Large intestine (tissue), 3 donors: ENCODE measurements at regions not wholly inside any gene's neighbourhood (a gene's known extent, or its start where the extent isn't known, plus 50 kb on each side); places are given as distances from the start of the nearest gene placed in this dataset.

Experiments
- DNase-seq, 2 donors: peaks; one replicate each; pipeline versions ENCODE4 v3.0.0 to v3.0.0-alpha.2; 2013
- H3K27ac ChIP-seq: one replicate; pipeline ENCODE4 v1.5.1; 2013; ENCODE audit warnings: low read length
- H3K27me3 ChIP-seq: 2 replicates; pipeline ENCODE4 v1.6.1; 2013; ENCODE audit warnings: low read length; ENCODE audit not compliant: control insufficient read depth, insufficient read depth
- H3K36me3 ChIP-seq: 2 replicates; pipeline ENCODE4 v1.6.1; 2013; ENCODE audit warnings: low read length; ENCODE audit not compliant: control insufficient read depth, insufficient read depth
- H3K4me1 ChIP-seq: one replicate; pipeline ENCODE4 v1.6.1; 2013; ENCODE audit warnings: low read length; ENCODE audit not compliant: control insufficient read depth, insufficient read depth
- H3K4me3 ChIP-seq: one replicate; pipeline ENCODE4 v1.5.1; 2013; ENCODE audit warnings: low read length
- H3K9me3 ChIP-seq: one replicate; pipeline ENCODE4 v1.6.1; 2013; ENCODE audit warnings: mild to moderate bottlenecking, low read depth, low read length, moderate library complexity; ENCODE audit not compliant: control insufficient read depth
- WGBS: methylation state at CpG from one replicate; pipeline ENCODE4 v1.1.5; 2013; ENCODE audit warnings: low lambda C conversion rate; ENCODE audit not compliant: insufficient coverage; 5-methylcytosine and 5-hydroxymethylcytosine counted together

DNA sequence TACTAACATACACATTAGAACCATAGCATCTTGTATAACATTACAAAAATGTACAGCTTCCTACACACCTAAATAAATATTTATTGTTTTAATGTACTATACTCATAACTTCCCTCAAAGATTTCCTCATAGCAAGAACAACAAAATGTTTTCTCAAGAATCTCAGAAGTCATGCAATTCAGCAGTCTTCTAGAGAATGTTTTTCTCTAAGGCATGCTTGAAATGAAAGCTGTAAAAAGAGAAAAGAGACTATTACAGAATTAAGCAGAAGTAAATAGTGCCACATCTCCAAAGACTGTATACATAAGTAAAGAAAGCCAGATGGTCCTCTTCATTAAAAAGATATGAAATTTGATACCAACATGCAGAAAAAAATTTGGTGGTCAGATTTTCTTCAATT, 672.2 kb downstream of the EPM2A start:
- H3K4me1 ChIP-seq, result no peaks in the 10 kb centered on the region
- DNase-seq, result no peak

DNA sequence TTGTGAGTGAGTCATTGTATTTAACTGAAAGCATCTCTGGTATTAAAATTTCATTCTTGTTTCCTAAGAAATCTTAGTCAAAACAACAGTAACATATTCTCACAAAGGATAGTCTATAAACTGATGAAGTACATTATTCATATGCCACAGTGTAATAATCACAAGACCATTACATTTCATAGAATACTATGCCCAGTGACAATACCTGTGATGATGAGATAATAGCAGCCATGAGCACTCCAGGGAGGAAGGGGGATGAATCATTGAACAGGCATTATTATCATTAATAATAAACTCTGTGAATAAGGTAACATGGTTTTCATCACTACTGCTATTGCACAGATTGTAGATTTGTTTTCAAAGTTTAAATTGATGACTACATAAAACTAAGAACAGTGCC, 667.9 kb downstream of the EPM2A start:
- no peak for DNase-seq
- H3K9me3 ChIP-seq, result no peaks in the 10 kb centered on the region
- no peak overlapping the region for H3K27ac ChIP-seq
- H3K36me3 ChIP-seq, result no peaks in the 10 kb centered on the region
- no peaks in the 10 kb centered on the region for H3K27me3 ChIP-seq
- no peaks in the 10 kb centered on the region for H3K4me1 ChIP-seq
- H3K4me3 ChIP-seq, result no peak overlapping the region

More for the DNA sequence above, 672.2 kb downstream of the EPM2A start:
- no peaks in the 10 kb centered on the region for H3K36me3 ChIP-seq
- no peaks in the 10 kb centered on the region for H3K27me3 ChIP-seq
- no peak overlapping the region for H3K27ac ChIP-seq
- no peaks in the 10 kb centered on the region for H3K9me3 ChIP-seq
- H3K4me3 ChIP-seq, result no peak overlapping the region

GRCh38 chr6:145068577-145068976, 666.7 kb downstream of the EPM2A start:
- Histone ChIP-seq H3K9me3 (no peaks in the 10 kb centered on the region), H3K4me3 (no peak overlapping the region), H3K4me1 (no peaks in the 10 kb centered on the region), H3K36me3 (no peaks in the 10 kb centered on the region), H3K27ac (no peak overlapping the region), H3K27me3 (no peaks in the 10 kb centered on the region)
- no peak for DNase-seq

DNA sequence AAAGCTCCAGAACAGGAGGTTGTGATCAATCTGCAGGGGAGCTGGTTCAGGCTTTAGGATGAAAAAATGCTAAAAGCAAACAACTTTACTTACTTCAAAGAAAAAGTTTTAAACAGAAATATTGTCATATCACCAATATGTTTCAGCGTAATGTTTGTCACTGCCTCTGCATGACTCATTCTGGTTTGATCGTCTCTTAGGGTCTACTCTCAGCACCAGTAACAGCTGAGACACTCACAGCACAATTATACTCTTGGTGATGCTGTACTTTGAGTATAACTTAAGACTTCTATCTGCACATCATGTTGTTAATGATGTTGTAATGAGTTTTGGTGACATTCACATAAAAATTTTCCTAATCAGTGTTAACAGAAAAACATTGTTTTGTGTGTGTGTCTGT, 665.4 kb downstream of the EPM2A start:
- Histone ChIP-seq H3K27me3 (no peaks in the 10 kb centered on the region), H3K4me3 (no peak overlapping the region), H3K36me3 (no peaks in the 10 kb centered on the region), H3K27ac (no peak overlapping the region), H3K4me1 (no peaks in the 10 kb centered on the region), H3K9me3 (peaks cover 3% of the 10 kb centered on the region)
- WGBS, result no CpG with 5 or more reads among the region's 2 CpGs
- no peak for DNase-seq

GRCh38 chr6:145070791-145071190, 664.5 kb downstream of the EPM2A start:
- WGBS, result 100% methylated on average over 1 of the region's 2 CpGs
- Histone ChIP-seq H3K27me3 (no peaks in the 10 kb centered on the region), H3K9me3 (peaks cover 5% of the 10 kb centered on the region), H3K4me1 (no peaks in the 10 kb centered on the region), H3K27ac (no peak overlapping the region), H3K36me3 (no peaks in the 10 kb centered on the region), H3K4me3 (no peak overlapping the region)
- no peak for DNase-seq

DNA sequence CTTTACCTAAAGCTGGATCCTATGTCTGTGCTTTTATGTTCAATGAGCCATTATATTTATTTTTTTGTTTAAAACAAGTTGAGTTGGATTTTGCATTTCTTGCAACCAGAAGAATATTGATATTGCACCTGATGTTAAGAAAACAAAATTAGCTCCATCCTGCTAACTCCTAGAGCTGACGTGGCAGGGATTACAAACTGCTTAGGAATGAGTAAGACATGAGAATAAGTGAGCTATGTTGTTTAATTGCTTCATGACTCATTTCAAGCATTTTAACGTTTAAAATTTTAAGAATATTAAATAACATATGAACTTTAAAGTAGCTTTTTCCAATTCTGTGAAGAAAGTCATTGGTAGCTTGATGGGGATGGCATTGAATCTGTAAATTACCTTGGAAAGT, 663.5 kb downstream of the EPM2A start:
- H3K4me3 ChIP-seq, result no peak overlapping the region
- H3K36me3 ChIP-seq, result no peaks in the 10 kb centered on the region
- H3K9me3 ChIP-seq, result peaks cover 5% of the 10 kb centered on the region
- 100% methylated on average over 1 of the region's 2 CpGs for WGBS
- H3K27me3 ChIP-seq, result no peaks in the 10 kb centered on the region
- DNase-seq, result no peak
- no peak overlapping the region for H3K27ac ChIP-seq
- no peaks in the 10 kb centered on the region for H3K4me1 ChIP-seq

DNA sequence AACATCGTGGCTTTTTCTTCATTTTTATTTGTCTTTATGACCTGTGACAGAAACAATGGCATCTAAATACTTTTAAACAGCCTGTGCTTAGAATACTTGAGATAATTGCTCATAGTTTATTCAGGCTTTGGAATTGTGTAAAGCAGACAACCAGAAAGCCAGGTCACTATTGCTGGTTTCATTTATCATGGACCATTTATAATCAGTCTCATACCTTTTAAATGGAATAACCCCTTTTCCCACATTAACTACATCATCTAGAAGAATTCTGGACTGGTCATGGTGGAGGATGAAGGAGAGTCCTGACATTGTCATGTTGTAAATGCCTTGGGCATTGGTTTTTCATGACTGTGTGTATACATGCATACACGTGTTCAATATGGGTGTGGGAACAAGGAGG, 661.5 kb downstream of the EPM2A start:
- no peaks in the 10 kb centered on the region for H3K27me3 ChIP-seq
- H3K9me3 ChIP-seq, result peaks cover 5% of the 10 kb centered on the region
- DNase-seq, result no peak
- H3K4me1 ChIP-seq, result no peaks in the 10 kb centered on the region
- H3K36me3 ChIP-seq, result no peaks in the 10 kb centered on the region
- H3K27ac ChIP-seq, result no peak overlapping the region
- WGBS, result 90% methylated on average over 2 of the region's 2 CpGs
- H3K4me3 ChIP-seq, result no peak overlapping the region

GRCh38 chr6:145074805-145075204, 660.5 kb downstream of the EPM2A start:
- Histone ChIP-seq H3K27me3 (no peaks in the 10 kb centered on the region), H3K9me3 (peaks cover 5% of the 10 kb centered on the region), H3K36me3 (no peaks in the 10 kb centered on the region), H3K27ac (no peak overlapping the region), H3K4me3 (no peak overlapping the region), H3K4me1 (no peaks in the 10 kb centered on the region)
- no peak for DNase-seq

- Histone ChIP-seq H3K36me3 (no peaks in the 10 kb centered on the region), H3K9me3 (peaks cover 5% of the 10 kb centered on the region), H3K27ac (no peak overlapping the region), H3K27me3 (no peaks in the 10 kb centered on the region), H3K4me3 (no peak overlapping the region), H3K4me1 (no peaks in the 10 kb centered on the region)
- WGBS, result no CpG with 5 or more reads among the region's 1 CpG
- DNase-seq, result no peak
Observed at GRCh38 chr6:145075425-145075824, 659.9 kb downstream of the EPM2A start.

DNA sequence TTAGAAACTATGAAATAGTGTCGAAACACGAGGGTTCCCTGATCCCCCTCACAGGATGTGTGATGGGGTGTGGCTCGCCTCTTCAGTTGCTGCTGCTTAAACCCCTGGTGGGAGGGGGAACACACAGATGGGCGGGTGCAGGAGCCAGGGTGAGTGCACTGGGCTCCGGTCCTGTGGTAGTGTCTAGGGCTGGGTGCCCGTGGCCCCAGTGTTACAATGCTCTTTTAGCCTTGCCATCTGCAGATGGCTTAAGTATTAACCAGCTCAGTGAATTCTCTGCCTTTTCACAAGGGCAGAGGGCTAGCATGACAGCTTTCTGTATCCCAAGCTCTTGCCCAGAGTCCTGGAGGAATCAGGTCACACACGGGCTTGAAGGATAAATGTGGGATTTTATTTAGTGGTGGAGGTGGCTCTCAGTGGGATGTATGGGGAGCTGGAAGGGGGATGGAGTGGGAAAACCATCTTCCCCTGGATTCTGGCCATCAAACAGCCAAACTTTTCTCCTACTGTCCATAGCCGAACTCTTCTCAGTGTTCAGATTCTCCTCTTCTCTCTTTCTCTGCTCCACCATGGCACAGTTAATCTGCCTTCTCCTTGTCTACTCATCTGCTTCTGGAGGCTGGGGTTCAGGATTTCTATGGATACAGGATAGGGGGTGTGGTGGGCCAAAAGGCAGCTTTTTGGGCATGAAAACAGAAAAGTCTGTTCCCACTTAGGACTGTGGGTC, 659.0 kb downstream of the EPM2A start:
- no peak overlapping the region for H3K4me3 ChIP-seq
- no peaks in the 10 kb centered on the region for H3K27me3 ChIP-seq
- H3K27ac ChIP-seq, result no peak overlapping the region
- WGBS, result no CpG with 5 or more reads among the region's 8 CpGs
- no peaks in the 10 kb centered on the region for H3K4me1 ChIP-seq
- peaks cover 5% of the 10 kb centered on the region for H3K9me3 ChIP-seq
- H3K36me3 ChIP-seq, result no peaks in the 10 kb centered on the region
- DNase-seq, result no peak

- 100% methylated on average over 1 of the region's 1 CpG for WGBS
- Histone ChIP-seq H3K27me3 (no peaks in the 10 kb centered on the region), H3K9me3 (peaks cover 5% of the 10 kb centered on the region), H3K4me1 (no peaks in the 10 kb centered on the region), H3K4me3 (no peak overlapping the region), H3K36me3 (no peaks in the 10 kb centered on the region), H3K27ac (no peak overlapping the region)
- DNase-seq, result no peak
Observed at GRCh38 chr6:145077382-145077781, 657.9 kb downstream of the EPM2A start.
